AG09309 (cell line): ENCODE measurements at regions not wholly inside any gene's neighbourhood (a gene's known extent, or its start where the extent isn't known, plus 50 kb on each side); places are given as distances from the start of the nearest gene placed in this dataset.

Experiments used
- DNase-seq: peaks from one replicate; pipeline ENCODE4 v3.0.0-alpha.2; 2010; ENCODE audit warnings: low read depth
- H3K4me3 ChIP-seq: 2 replicates; pipeline ENCODE4 v1.5.1; 2011; ENCODE audit warnings: mild to moderate bottlenecking, low read depth, low read length, moderate library complexity; ENCODE audit not compliant: control insufficient read depth
- CTCF ChIP-seq: IDR thresholded peaks from 2 replicates; pipeline ENCODE4 v1.5.1; 2011; ENCODE audit warnings: mild to moderate bottlenecking, low read depth, low read length, inconsistent platforms; ENCODE audit not compliant: insufficient read depth, control insufficient read depth; ENCODE audit errors: missing control alignments

- DNase-seq: no peak
- no peak for TF ChIP-seq CTCF
- H3K4me3 ChIP-seq: no peak overlapping the region
Observed at GRCh38 chr7:52639126-52639525, 396.3 kb upstream of the POM121L12 start.

- no peak for TF ChIP-seq CTCF
- no peak for DNase-seq
- no peak overlapping the region for H3K4me3 ChIP-seq
Observed at GRCh38 chr7:52635021-52635420, 400.4 kb upstream of the POM121L12 start.

- H3K4me3 ChIP-seq: no peak overlapping the region
- TF ChIP-seq CTCF: no peak
- no peak for DNase-seq
Observed at GRCh38 chr7:52620849-52621248, 414.6 kb upstream of the POM121L12 start.

GRCh38 chr7:52616552-52616951 is 418.9 kb upstream of the POM121L12 start:
- TF ChIP-seq CTCF: no peak
- DNase-seq: no peak
- H3K4me3 ChIP-seq: no peak overlapping the region

- H3K4me3 ChIP-seq: no peak overlapping the region
- no peak for TF ChIP-seq CTCF
- DNase-seq: no peak
Observed at GRCh38 chr7:52615021-52615695, 420.3 kb upstream of the POM121L12 start.

- TF ChIP-seq CTCF: no peak
- no peak for DNase-seq
- no peak overlapping the region for H3K4me3 ChIP-seq
Observed at GRCh38 chr7:52609511-52609910, 425.9 kb upstream of the POM121L12 start.
